Upper lobe of left lung (tissue), 6 donors: ENCODE measurements at regions not wholly inside any gene's neighbourhood (a gene's known extent, or its start where the extent isn't known, plus 50 kb on each side); places are given as distances from the start of the nearest gene placed in this dataset.

Experiments used
- ATAC-seq, 2 donors: fragments of 200-7000 bp; cut with Tn5 transposase; one replicate each; pipeline ENCODE4 v1.9.1; 2022; ENCODE audit warnings: mild to moderate bottlenecking in 2 of 2, moderate library complexity in 2 of 2; ENCODE audit not compliant: low FRiP score in 2 of 2
- DNase-seq, 2 donors: peaks; one replicate each; pipeline ENCODE4 v3.0.0-alpha.2; 2019 to 2020
- H3K27ac ChIP-seq, 4 donors: fragments of 200-600 bp; sonication (generic); one replicate each; pipeline ENCODE4 v1.5.1; 2016 to 2019
- H3K27me3 ChIP-seq, 4 donors: fragments of 200-600 bp; sonication (generic); one replicate each; pipeline ENCODE4 v1.5.1; 2017 to 2019
- H3K36me3 ChIP-seq, 4 donors: fragments of 200-600 bp; sonication (generic); one replicate each; pipeline ENCODE4 v1.5.1; 2016 to 2019
- H3K4me1 ChIP-seq, 4 donors: fragments of 200-600 bp; sonication (generic); one replicate each; pipeline ENCODE4 v1.5.1; 2018 to 2019
- H3K4me3 ChIP-seq, 4 donors: fragments of 200-600 bp; sonication (generic); one replicate each; pipeline ENCODE4 v1.5.1; 2017 to 2019; ENCODE audit warnings: mild to moderate bottlenecking in 2 of 4, moderate library complexity in 1 of 4
- H3K9me3 ChIP-seq, 4 donors: fragments of 200-600 bp; sonication (generic); one replicate each; pipeline ENCODE4 v1.5.1; 2018 to 2019
- CTCF ChIP-seq, 6 experiments: fragments of 450-650 bp in 4 of 6; fragments of 200-600 bp in 2 of 6; sonication (generic) in 2 of 6; IDR thresholded peaks; one replicate each; pipeline ENCODE4 v1.5.1; 2016 to 2019; ENCODE audit warnings: antibody characterized with exemption in 6 of 6
- EP300 ChIP-seq, 4 donors: sonication (generic); formaldehyde crosslinking; IDR thresholded peaks; one replicate each; pipeline ENCODE4 v1.5.1; 2017; ENCODE audit warnings: antibody characterized with exemption in 4 of 4, control low read depth in 2 of 4
- POLR2A ChIP-seq, 4 donors: fragments of 450-650 bp; IDR thresholded peaks; one replicate each; pipeline ENCODE4 v1.5.1; 2016 to 2017; ENCODE audit warnings: antibody characterized with exemption in 4 of 4, mild to moderate bottlenecking in 2 of 4
- POLR2AphosphoS5 ChIP-seq, 2 donors: sonication (generic); formaldehyde crosslinking; IDR thresholded peaks; one replicate each; pipeline ENCODE4 v1.5.1; 2017; ENCODE audit warnings: antibody characterized with exemption in 2 of 2
- WGBS, 2 donors: methylation state at CpG; one replicate each; pipeline ENCODE4 v1.1.5; 2017 to 2018; 5-methylcytosine and 5-hydroxymethylcytosine counted together
- donor health status: DM: no; HTN: no; CAD: no; lungs with moderate emphysema.
- donor health status: DM: no; HTN: yes; CAD: no; lungs with severe emphysema.

- no peaks in the 10 kb centered on the region for H3K27me3 ChIP-seq
- DNase-seq (no peak), ATAC-seq (no peak)
- no peaks in the 10 kb centered on the region for H3K4me1 ChIP-seq
- no peaks in the 10 kb centered on the region for H3K36me3 ChIP-seq
- TF ChIP-seq POLR2A (IDR thresholded peaks at IDR 0.05) (no peak), CTCF (IDR thresholded peaks at IDR 0.05) (no peak), POLR2AphosphoS5 (IDR thresholded peaks at IDR 0.05) (no peak), EP300 (IDR thresholded peaks at IDR 0.05) (no peak)
- no peak overlapping the region for H3K4me3 ChIP-seq
- H3K9me3 ChIP-seq, result no peaks in the 10 kb centered on the region
- H3K27ac ChIP-seq, result no peak overlapping the region
- 79 to 86% methylated on average over 4 to 6 of the region's 6 CpGs for WGBS, 2 donors
Observed at GRCh38 chr22:49228431-49229037, 599.1 kb downstream of the BRD1 start.

GRCh38 chr22:49227670-49228069 lies 600.0 kb downstream of the BRD1 start:
- Histone ChIP-seq H3K4me3 (no peak overlapping the region), H3K27ac (no peak overlapping the region), H3K36me3 (no peaks in the 10 kb centered on the region), H3K27me3 (no peaks in the 10 kb centered on the region), H3K9me3 (no peaks in the 10 kb centered on the region), H3K4me1 (no peaks in the 10 kb centered on the region)
- DNase-seq (no peak), ATAC-seq (no peak)
- TF ChIP-seq POLR2AphosphoS5 (IDR thresholded peaks at IDR 0.05), result no peak
- TF ChIP-seq CTCF (IDR thresholded peaks at IDR 0.05), result no peak
- TF ChIP-seq EP300 (IDR thresholded peaks at IDR 0.05), result no peak
- TF ChIP-seq POLR2A (IDR thresholded peaks at IDR 0.05), result no peak
- WGBS, 2 donors, result 76 to 77% methylated on average over 6 of the region's 6 CpGs

GRCh38 chr22:49226096-49226495 lies 601.6 kb downstream of the BRD1 start:
- H3K4me1 ChIP-seq, result no peaks in the 10 kb centered on the region
- H3K27me3 ChIP-seq, result no peaks in the 10 kb centered on the region
- H3K27ac ChIP-seq, result no peak overlapping the region
- H3K4me3 ChIP-seq, result no peak overlapping the region
- no peaks in the 10 kb centered on the region for H3K9me3 ChIP-seq
- WGBS, 2 donors, result 66 to 75% methylated on average over 6 of the region's 6 CpGs
- ATAC-seq (no peak), DNase-seq (no peak)
- TF ChIP-seq CTCF (IDR thresholded peaks at IDR 0.05) (no peak), POLR2AphosphoS5 (IDR thresholded peaks at IDR 0.05) (no peak), EP300 (IDR thresholded peaks at IDR 0.05) (no peak), POLR2A (IDR thresholded peaks at IDR 0.05) (no peak)
- no peaks in the 10 kb centered on the region for H3K36me3 ChIP-seq

GRCh38 chr22:49224243-49224642 lies 603.4 kb downstream of the BRD1 start:
- Histone ChIP-seq H3K27me3 (no peaks in the 10 kb centered on the region), H3K4me1 (no peaks in the 10 kb centered on the region), H3K9me3 (no peaks in the 10 kb centered on the region), H3K27ac (no peak overlapping the region), H3K36me3 (no peaks in the 10 kb centered on the region), H3K4me3 (no peak overlapping the region)
- TF ChIP-seq EP300 (IDR thresholded peaks at IDR 0.05), result no peak
- no peak for TF ChIP-seq POLR2A (IDR thresholded peaks at IDR 0.05)
- no peak for TF ChIP-seq POLR2AphosphoS5 (IDR thresholded peaks at IDR 0.05)
- no peak for TF ChIP-seq CTCF (IDR thresholded peaks at IDR 0.05)
- 71 to 79% methylated on average over 4 of the region's 4 CpGs for WGBS, 2 donors
- ATAC-seq, result no peak
- DNase-seq, result no peak

GRCh38 chr22:49218142-49218541 lies 609.5 kb downstream of the BRD1 start:
- Histone ChIP-seq H3K4me3 (no peak overlapping the region), H3K4me1 (no peaks in the 10 kb centered on the region), H3K36me3 (no peaks in the 10 kb centered on the region), H3K9me3 (peaks cover 3 to 9% (median 7%) of the 10 kb centered on the region in 4 donors), H3K27me3 (no peaks in the 10 kb centered on the region), H3K27ac (no peak overlapping the region)
- peak in 1 of 2 donors; percentile 3 for DNase-seq
- 84 to 86% methylated on average over 12 of the region's 12 CpGs for WGBS, 2 donors
- TF ChIP-seq CTCF (IDR thresholded peaks at IDR 0.05) (no peak), POLR2A (IDR thresholded peaks at IDR 0.05) (no peak), EP300 (IDR thresholded peaks at IDR 0.05) (no peak), POLR2AphosphoS5 (IDR thresholded peaks at IDR 0.05) (no peak)
- ATAC-seq, result no peak
